SU-DHL-6 (cell line): ENCODE measurements at regions not wholly inside any gene's neighbourhood (a gene's known extent, or its start where the extent isn't known, plus 50 kb on each side); places are given as distances from the start of the nearest gene placed in this dataset.

ENCODE experiments used
- CTCF ChIP-seq: fragments of 200-600 bp; sonication (generic); IDR thresholded peaks from one replicate; pipeline ENCODE4 v1.5.1; 2017; ENCODE audit warnings: antibody characterized with exemption, mild to moderate bottlenecking, low read length, moderate library complexity; ENCODE audit not compliant: insufficient read depth, poor library complexity, severe bottlenecking
- EZH2phosphoT487 ChIP-seq: fragments of 200-600 bp; sonication (generic), shearing (Covaris generic); conservative IDR thresholded peaks from 2 replicates; pipeline ENCODE4 v1.6.1; 2018; ENCODE audit warnings: mild to moderate bottlenecking, antibody characterized with exemption, low read length, moderate library complexity, mixed read lengths

DNA sequence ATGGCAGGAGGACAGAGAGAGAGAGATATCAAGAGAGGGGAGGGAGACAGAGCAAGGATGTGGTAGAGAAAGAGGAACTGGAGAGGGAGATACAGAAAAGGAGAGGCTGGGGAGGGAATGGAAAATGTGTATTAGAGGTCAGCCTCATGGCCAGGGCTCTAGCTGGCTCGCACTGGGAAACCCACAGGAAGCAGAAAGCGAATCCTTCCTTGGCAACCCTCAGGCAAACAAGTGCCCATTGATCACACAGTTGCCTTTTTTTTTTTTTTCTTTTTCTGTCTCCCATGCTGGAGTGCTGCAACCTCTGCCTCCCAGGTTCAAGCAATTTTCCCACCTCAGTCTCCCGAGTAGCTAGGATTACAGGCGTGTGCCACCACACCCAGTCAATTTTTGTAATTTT is 391.2 kb downstream of the TYW1 start:
- TF ChIP-seq CTCF (no peak), EZH2phosphoT487 (no peak)
